B cell (primary cell): ENCODE measurements at regions not wholly inside any gene's neighbourhood (a gene's known extent, or its start where the extent isn't known, plus 50 kb on each side); places are given as distances from the start of the nearest gene placed in this dataset.

Experiments
- ATAC-seq: fragments of 200-7000 bp; cut with Tn5 transposase; one replicate; pipeline ENCODE4 v1.10.0; 2021; ENCODE audit warnings: low read depth, mild to moderate bottlenecking, moderate number of reproducible peaks, moderate library complexity
- CTCF ChIA-PET: fragments of 350-600 bp; sonication (Branson Sonifier 250); formaldehyde crosslinking; loops from one replicate; lab custom pipeline; 2021; ENCODE audit warnings: antibody characterized with exemption, inconsistent platforms; lab: Charles Lee
- POLR2A ChIA-PET: fragments of 350-600 bp; sonication (Branson Sonifier 250); formaldehyde crosslinking; loops from one replicate; lab custom pipeline; 2021; ENCODE audit warnings: antibody characterized with exemption; lab: Charles Lee
- DNase-seq: peaks from one replicate; pipeline ENCODE4 v3.0.0; 2013
- H2AFZ ChIP-seq: 2 replicates; pipeline ENCODE4 v1.6.1; 2012; ENCODE audit warnings: mild to moderate bottlenecking, low read depth, low read length; ENCODE audit not compliant: insufficient read depth, poor library complexity, severe bottlenecking
- H3K27ac ChIP-seq, 2 donors: 1 replicate in 1 of 2; 2 replicates in 1 of 2; pipeline ENCODE4 v1.5.1; 2012 to 2013; ENCODE audit warnings: low read length in 2 of 2, mild to moderate bottlenecking in 2 of 2, moderate library complexity in 1 of 2
- H3K27me3 ChIP-seq, 4 experiments: fragments of 200-600 bp in 1 of 4; sonication (generic) in 1 of 4; replicated peaks in 1 of 4; 1 replicate in 2 of 4; 2 replicates in 2 of 4; pipeline versions ENCODE4 v1.6.1 to v1.7.0; 2013 to 2016; ENCODE audit warnings: low read length in 3 of 4, mild to moderate bottlenecking in 2 of 4, mixed read lengths in 1 of 4, moderate library complexity in 1 of 4; ENCODE audit not compliant: insufficient read depth in 4 of 4, control insufficient read depth in 3 of 4; ENCODE audit errors: control extremely low read depth in 1 of 4
- H3K36me3 ChIP-seq, 2 experiments: replicated peaks in 1 of 2; 1 replicate in 1 of 2; 2 replicates in 1 of 2; pipeline versions ENCODE4 v1.6.1 to v1.7.1; 2013; ENCODE audit warnings: low read length in 1 of 2; ENCODE audit not compliant: insufficient read depth in 2 of 2, control insufficient read depth in 1 of 2; ENCODE audit errors: control extremely low read depth in 1 of 2, extremely low read depth in 1 of 2
- H3K4me1 ChIP-seq, 2 donors: fragments of 200-600 bp in 1 of 2; sonication (generic) in 1 of 2; 1 replicate in 1 of 2; 2 replicates in 1 of 2; pipeline versions ENCODE4 v1.5.1 to v1.6.1; 2013 to 2017; ENCODE audit warnings: low read length in 2 of 2; ENCODE audit not compliant: control insufficient read depth in 2 of 2, insufficient read depth in 2 of 2
- H3K4me2 ChIP-seq: replicated peaks from 2 replicates; pipeline ENCODE3; 2012; ENCODE audit warnings: mild to moderate bottlenecking, low read depth, low read length; ENCODE audit not compliant: poor library complexity, severe bottlenecking
- H3K4me3 ChIP-seq, 5 experiments: fragments of 200-600 bp in 1 of 5; sonication (generic) in 1 of 5; 1 replicate in 3 of 5; 2 replicates in 2 of 5; pipeline versions ENCODE4 v1.5.1 to v1.7.0; 2011 to 2016; ENCODE audit warnings: low read length in 4 of 5, mild to moderate bottlenecking in 4 of 5, low read depth in 2 of 5, control low read depth in 1 of 5, moderate library complexity in 1 of 5; ENCODE audit not compliant: insufficient read depth in 1 of 5; ENCODE audit errors: control extremely low read depth in 1 of 5, extremely low read depth in 1 of 5
- H3K79me2 ChIP-seq: fragments of 200-600 bp; sonication (generic); one replicate; pipeline ENCODE4 v1.6.0; 2016; ENCODE audit warnings: low read length; ENCODE audit not compliant: control insufficient read depth, insufficient read depth
- H3K9ac ChIP-seq: fragments of 200-600 bp; sonication (generic); 2 replicates; pipeline ENCODE4 v1.6.1; 2017; ENCODE audit warnings: mild to moderate bottlenecking, low read length, moderate library complexity
- H3K9me3 ChIP-seq, 3 donors: one replicate each; pipeline versions ENCODE4 v1.6.1 to v1.7.1; 2013; ENCODE audit warnings: low read length in 2 of 3; ENCODE audit not compliant: control insufficient read depth in 2 of 3, insufficient read depth in 1 of 3; ENCODE audit errors: control extremely low read depth in 1 of 3
- H4K20me1 ChIP-seq: 2 replicates; pipeline ENCODE4 v1.6.0; 2012; ENCODE audit warnings: mild to moderate bottlenecking, low read length; ENCODE audit not compliant: insufficient read depth, control insufficient read depth, poor library complexity, severe bottlenecking
- H3K27ac Mint-ChIP-seq: one replicate; pipeline ENCODE4 v1.8.0; 2021; ENCODE audit warnings: mixed read lengths
- H3K27me3 Mint-ChIP-seq: one replicate; pipeline ENCODE4 v1.8.0; 2021; ENCODE audit warnings: mixed read lengths
- H3K4me1 Mint-ChIP-seq: one replicate; pipeline ENCODE4 v1.8.0; 2021; ENCODE audit warnings: mixed read lengths
- H3K4me3 Mint-ChIP-seq: one replicate; pipeline ENCODE4 v1.8.0; 2021; ENCODE audit warnings: mixed read lengths
- H3K9me3 Mint-ChIP-seq: one replicate; pipeline ENCODE4 v1.8.0; 2022; ENCODE audit warnings: mixed read lengths; ENCODE audit not compliant: insufficient read depth
- CTCF ChIP-seq: fragments of 200-600 bp; IDR thresholded peaks from one replicate; pipeline ENCODE4 v1.8.0; 2022; ENCODE audit warnings: antibody characterized with exemption, mild to moderate bottlenecking
- EZH2 ChIP-seq: IDR thresholded peaks from 2 replicates; pipeline ENCODE4 v1.6.1; 2012; ENCODE audit warnings: borderline replicate concordance, low read depth, mild to moderate bottlenecking, moderate library complexity, low read length; ENCODE audit not compliant: insufficient read depth, poor library complexity, severe bottlenecking
- WGBS: methylation state at CpG from one replicate; pipeline ENCODE4 v1.1.5; 2013; ENCODE audit warnings: missing lambda C conversion rate; ENCODE audit not compliant: insufficient coverage; 5-methylcytosine and 5-hydroxymethylcytosine counted together
- intact Hi-C: fragments of 100-400 bp; cut with micrococcal nuclease; formaldehyde crosslinking; loops from one replicate; pipeline ENCODE4 v1.10.0; 2022

GRCh38 chr6:2552526-2553154 is 198.1 kb downstream of the MYLK4 start:
- ChIA-PET CTCF (no interaction called here), POLR2A (no interaction called here)
- Mint-ChIP-seq H3K9me3 (no peaks in the 10 kb centered on the region), H3K27ac (no peak overlapping the region), H3K4me3 (no peak overlapping the region), H3K27me3 (peaks cover 50% of the 10 kb centered on the region), H3K4me1 (no peaks in the 10 kb centered on the region)
- ATAC-seq (no peak), DNase-seq (no peak)
- Histone ChIP-seq H2AFZ (no peak overlapping the region), H4K20me1 (no peaks in the 10 kb centered on the region), H3K79me2 (no peaks in the 10 kb centered on the region), H3K27me3 (peaks cover 0 to 15% (median 2%) of the 10 kb centered on the region in 4 experiments), H3K27ac (no peak overlapping the region), H3K36me3 (no peaks in the 10 kb centered on the region), H3K4me1 (no peaks in the 10 kb centered on the region), H3K9ac (no peak overlapping the region), H3K4me2 (no peak overlapping the region), H3K9me3 (peaks cover 0 to 3% (median 0%) of the 10 kb centered on the region in 3 donors), H3K4me3 (no peak overlapping the region)
- WGBS: 52% methylated on average over 4 of the region's 10 CpGs
- intact Hi-C loops: no loop called here
- TF ChIP-seq EZH2 (no peak), CTCF (no peak)

GRCh38 chr6:2551705-2552104 is 199.0 kb downstream of the MYLK4 start:
- Histone ChIP-seq H3K4me3 (no peak overlapping the region), H3K9ac (no peak overlapping the region), H3K27ac (no peak overlapping the region), H3K27me3 (peaks cover 0 to 20% (median 6%) of the 10 kb centered on the region in 4 experiments), H3K4me2 (no peak overlapping the region), H3K9me3 (peaks cover 0 to 3% (median 0%) of the 10 kb centered on the region in 3 donors), H2AFZ (no peak overlapping the region), H3K79me2 (no peaks in the 10 kb centered on the region), H3K36me3 (no peaks in the 10 kb centered on the region), H4K20me1 (no peaks in the 10 kb centered on the region), H3K4me1 (no peaks in the 10 kb centered on the region)
- no peak for ATAC-seq
- Mint-ChIP-seq H3K27me3 (peaks cover 51% of the 10 kb centered on the region), H3K27ac (no peak overlapping the region), H3K4me1 (no peaks in the 10 kb centered on the region), H3K4me3 (no peak overlapping the region), H3K9me3 (no peaks in the 10 kb centered on the region)
- WGBS: 97% methylated on average over 3 of the region's 3 CpGs
- TF ChIP-seq EZH2: no peak
- TF ChIP-seq CTCF: no peak
- CTCF ChIA-PET: no interaction called here
- POLR2A ChIA-PET: no interaction called here
- DNase-seq: no peak
- intact Hi-C loops: no loop called here
